Erythroblast (primary cell): ENCODE measurements at regions not wholly inside any gene's neighbourhood (a gene's known extent, or its start where the extent isn't known, plus 50 kb on each side); places are given as distances from the start of the nearest gene placed in this dataset.

Source experiments
- GATA1 ChIP-seq: IDR thresholded peaks from 2 replicates; pipeline ENCODE4 v1.6.1; 2011; ENCODE audit warnings: low read depth, mild to moderate bottlenecking, control low read depth, low read length, moderate library complexity
- POLR2A ChIP-seq: IDR thresholded peaks from 2 replicates; pipeline ENCODE4 v1.6.1; 2011; ENCODE audit warnings: mild to moderate bottlenecking, low read length

DNA sequence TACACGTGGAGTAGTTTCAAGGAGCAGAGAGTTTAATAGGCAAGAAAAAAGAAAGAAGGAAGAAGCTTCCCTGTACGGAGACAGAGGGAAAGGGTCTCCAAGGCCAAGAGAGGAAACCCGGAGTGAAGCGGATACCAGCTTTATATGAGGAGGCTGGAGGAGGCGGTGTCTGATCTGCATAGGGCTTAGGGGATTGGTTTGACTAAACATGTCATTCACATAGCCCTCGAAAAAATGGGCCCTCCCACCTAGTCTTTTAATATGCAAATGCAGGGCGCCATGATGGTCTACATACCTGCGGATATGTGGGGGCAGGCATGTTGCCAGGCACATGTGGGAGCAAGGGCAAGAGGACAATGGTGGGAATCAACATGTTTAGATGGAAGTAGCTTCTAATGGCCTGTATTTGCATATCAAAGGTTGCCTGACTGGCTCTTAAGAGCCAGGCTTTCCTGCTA is 103.1 kb upstream of the UGT8 start:
- TF ChIP-seq POLR2A (no peak), GATA1 (no peak)
